HG03045 (cell line): ENCODE measurements at regions not wholly inside any gene's neighbourhood (a gene's known extent, or its start where the extent isn't known, plus 50 kb on each side); places are given as distances from the start of the nearest gene placed in this dataset.
A peak's percentile ranks its signal among the peaks of the same experiment; 100 is the strongest.
"Not testable (repeated sequence)": the region's sequence is repeated elsewhere in the genome, so short reads cannot be mapped to it uniquely, and the experiment has no call there.

ENCODE experiments used
- ATAC-seq: cut with Tn5 transposase; IDR thresholded peaks from one replicate; pipeline ENCODE4 v1.9.1; 2021; ENCODE audit warnings: mild to moderate bottlenecking, moderate library complexity; ENCODE audit not compliant: unreplicated experiment

- not testable (repeated sequence) for ATAC-seq
Measured at GRCh38 chr9:66152406-66152805, 415.5 kb downstream of the FOXD4L4 start.

GRCh38 chr9:66153021-66153725 lies 416.2 kb downstream of the FOXD4L4 start:
- peak; percentile 100 for ATAC-seq

GRCh38 chr9:66153971-66154691 lies 417.2 kb downstream of the FOXD4L4 start:
- not testable (repeated sequence) for ATAC-seq

- not testable (repeated sequence) for ATAC-seq
Measured at GRCh38 chr9:66182316-66182715, 445.4 kb downstream of the FOXD4L4 start.

GRCh38 chr9:66183648-66184047 lies 446.7 kb downstream of the FOXD4L4 start:
- not testable (repeated sequence) for ATAC-seq

- ATAC-seq = not testable (repeated sequence)
Measured at GRCh38 chr9:66197199-66197598, 460.3 kb downstream of the FOXD4L4 start.

- not testable (repeated sequence) for ATAC-seq
Measured at GRCh38 chr9:66198421-66198820, 461.5 kb downstream of the FOXD4L4 start.

GRCh38 chr9:66206617-66207016 lies 469.7 kb downstream of the FOXD4L4 start:
- ATAC-seq = not testable (repeated sequence)

GRCh38 chr9:66207914-66208313 lies 471.0 kb downstream of the FOXD4L4 start:
- not testable (repeated sequence) for ATAC-seq

GRCh38 chr9:66244763-66245162 lies 507.8 kb downstream of the FOXD4L4 start:
- not testable (repeated sequence) for ATAC-seq

- not testable (repeated sequence) for ATAC-seq
Measured at GRCh38 chr9:66245481-66245880, 508.5 kb downstream of the FOXD4L4 start.

- not testable (repeated sequence) for ATAC-seq
Measured at GRCh38 chr9:66257581-66257980, 520.6 kb downstream of the FOXD4L4 start.

- ATAC-seq = not testable (repeated sequence)
Measured at GRCh38 chr9:66261576-66261975, 524.6 kb downstream of the FOXD4L4 start.

GRCh38 chr9:66263621-66264020 lies 526.7 kb downstream of the FOXD4L4 start:
- not testable (repeated sequence) for ATAC-seq

- not testable (repeated sequence) for ATAC-seq
Measured at GRCh38 chr9:66264786-66265185, 527.8 kb downstream of the FOXD4L4 start.

- ATAC-seq = not testable (repeated sequence)
Measured at GRCh38 chr9:66266202-66266601, 529.3 kb downstream of the FOXD4L4 start.

- ATAC-seq = not testable (repeated sequence)
Measured at GRCh38 chr9:66266856-66267430, 530.0 kb downstream of the FOXD4L4 start.

- ATAC-seq = not testable (repeated sequence)
Measured at GRCh38 chr9:66267684-66268083, 530.7 kb downstream of the FOXD4L4 start.

- not testable (repeated sequence) for ATAC-seq
Measured at GRCh38 chr9:66269024-66269423, 532.1 kb downstream of the FOXD4L4 start.

- ATAC-seq = not testable (repeated sequence)
Measured at GRCh38 chr9:66269783-66270182, 532.8 kb downstream of the FOXD4L4 start.

GRCh38 chr9:66278809-66279208 lies 541.9 kb downstream of the FOXD4L4 start:
- not testable (repeated sequence) for ATAC-seq
